EL (cell line): ENCODE measurements at regions not wholly inside any gene's neighbourhood (a gene's known extent, or its start where the extent isn't known, plus 50 kb on each side); places are given as distances from the start of the nearest gene placed in this dataset.

ENCODE experiments used
- DNase-seq: peaks from one replicate; pipeline ENCODE4 v3.0.0-alpha.2; 2016

DNA sequence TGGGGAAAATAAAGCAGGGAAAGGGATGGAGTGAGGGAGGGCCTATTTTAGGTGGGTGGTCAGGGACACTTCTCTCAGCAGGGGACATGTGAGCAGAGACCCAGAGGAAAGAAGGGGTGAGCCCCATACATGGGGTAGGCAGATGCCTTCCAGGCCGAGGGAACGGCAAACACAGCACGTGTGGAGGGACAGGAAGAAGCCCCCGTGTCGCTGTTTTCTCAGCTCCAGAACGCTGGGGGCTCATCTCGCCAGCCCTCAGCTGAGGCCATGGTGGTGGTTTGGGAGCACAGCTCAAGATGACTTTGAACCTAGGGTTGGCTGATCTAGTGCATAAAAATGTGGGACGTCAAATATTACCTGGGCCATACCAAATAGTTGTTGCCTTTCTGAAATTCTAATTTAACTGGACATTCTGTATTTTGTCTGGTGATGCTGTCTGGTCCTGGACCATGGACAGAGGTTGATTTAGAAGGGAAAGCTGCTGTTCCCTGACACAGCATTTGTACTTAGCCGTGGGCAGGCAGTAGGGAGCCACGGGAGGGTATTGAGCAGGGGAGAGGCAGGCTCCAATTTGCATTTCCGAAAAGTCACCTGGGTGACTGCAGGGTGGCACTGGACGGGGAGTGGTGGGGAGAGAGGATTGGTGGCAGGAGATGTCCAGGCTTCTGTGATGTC is 53.1 kb upstream of the RUNX3 start:
- no peak for DNase-seq

DNA sequence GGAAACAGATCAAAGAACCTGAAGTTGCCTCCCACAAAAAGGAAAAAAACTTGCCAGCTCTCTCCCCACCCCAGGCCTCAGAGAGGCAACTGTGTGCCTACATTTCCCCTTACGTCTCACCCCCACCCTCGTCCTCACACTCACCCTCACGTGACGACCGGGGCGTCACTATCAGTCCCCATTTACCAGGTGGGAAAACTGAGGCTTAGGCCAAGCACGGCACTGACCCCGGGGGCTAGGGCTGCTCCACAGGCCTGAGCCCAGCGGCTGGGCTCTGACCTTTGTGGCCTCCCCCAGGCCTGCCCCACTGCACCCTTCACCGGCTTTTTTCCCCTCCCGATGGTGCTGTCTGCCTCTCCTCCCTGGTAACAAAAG is 51.5 kb upstream of the RUNX3 start:
- no peak for DNase-seq

- DNase-seq, result no peak
Measured at GRCh38 chr1:24980836-24981630, 51.0 kb upstream of the RUNX3 start.
